Stomach (tissue), 8 donors: ENCODE measurements at regions not wholly inside any gene's neighbourhood (a gene's known extent, or its start where the extent isn't known, plus 50 kb on each side); places are given as distances from the start of the nearest gene placed in this dataset.

Experiments
- DNase-seq, 2 donors: peaks; one replicate each; pipeline versions ENCODE4 v3.0.0 to v3.0.0-alpha.2; 2013 to 2019
- H3K27ac ChIP-seq, 5 donors: fragments of 200-600 bp in 4 of 5; sonication (generic) in 4 of 5; one replicate each; pipeline ENCODE4 v1.5.1; 2013 to 2019; ENCODE audit warnings: mild to moderate bottlenecking in 1 of 5, moderate library complexity in 1 of 5
- H3K27me3 ChIP-seq, 3 donors: fragments of 200-600 bp; sonication (generic); one replicate each; pipeline ENCODE4 v1.5.1; 2017 to 2019; ENCODE audit warnings: mixed run types in 1 of 3
- H3K36me3 ChIP-seq, 4 donors: fragments of 200-600 bp; sonication (generic); 1 replicate in 3 of 4; 2 replicates in 1 of 4; pipeline ENCODE4 v1.5.1; 2016 to 2019
- H3K4me1 ChIP-seq, 4 donors: fragments of 200-600 bp; sonication (generic); one replicate each; pipeline ENCODE4 v1.5.1; 2016 to 2019
- H3K4me3 ChIP-seq, 4 donors: fragments of 200-600 bp; sonication (generic) in 3 of 4; one replicate each; pipeline ENCODE4 v1.5.1; 2016 to 2019; ENCODE audit warnings: mild to moderate bottlenecking in 1 of 4
- H3K9me3 ChIP-seq, 4 donors: fragments of 200-600 bp; sonication (generic); one replicate each; pipeline ENCODE4 v1.5.1; 2016 to 2019
- EP300 ChIP-seq: sonication (generic); formaldehyde crosslinking; IDR thresholded peaks from one replicate; pipeline ENCODE4 v1.6.1; 2017; ENCODE audit warnings: antibody characterized with exemption
- POLR2A ChIP-seq, 4 donors: fragments of 450-650 bp; IDR thresholded peaks; one replicate each; pipeline ENCODE4 v1.6.1; 2016; ENCODE audit warnings: antibody characterized with exemption in 4 of 4, control low read depth in 2 of 4, mild to moderate bottlenecking in 1 of 4, moderate library complexity in 1 of 4
- POLR2AphosphoS5 ChIP-seq, 3 donors: sonication (generic); formaldehyde crosslinking; IDR thresholded peaks; one replicate each; pipeline ENCODE4 v1.6.1; 2016; ENCODE audit warnings: antibody characterized with exemption in 3 of 3
- WGBS, 5 donors: extraction: QIAGEN DNeasy Blood & Tissue Kit in 3 of 5; methylation state at CpG; one replicate each; pipeline versions ENCODE4 v1.1.5 to v1.1.7; 2013 to 2018; 5-methylcytosine and 5-hydroxymethylcytosine counted together
- intact Hi-C: fragments of 100-400 bp; cut with DNase I; formaldehyde crosslinking; loops from one replicate; pipeline ENCODE4 v1.15.1; 2023; ENCODE audit warnings: low total_unique reads
- TF ChIP-seq, protein P1 (sequence below), 7 experiments: fragments of 450-650 bp in 4 of 7; fragments of 200-600 bp in 3 of 7; sonication (generic) in 3 of 7; IDR thresholded peaks; one replicate each; pipeline ENCODE4 v1.5.1; 2016 to 2019; ENCODE audit warnings: antibody characterized with exemption in 7 of 7, control low read depth in 2 of 7, mild to moderate bottlenecking in 1 of 7
- donor health status: healthy with polysubstance abuse.
- donor health status: Bipolar disorder and iron deficiency.
- donor health status: healthy.

DNA sequence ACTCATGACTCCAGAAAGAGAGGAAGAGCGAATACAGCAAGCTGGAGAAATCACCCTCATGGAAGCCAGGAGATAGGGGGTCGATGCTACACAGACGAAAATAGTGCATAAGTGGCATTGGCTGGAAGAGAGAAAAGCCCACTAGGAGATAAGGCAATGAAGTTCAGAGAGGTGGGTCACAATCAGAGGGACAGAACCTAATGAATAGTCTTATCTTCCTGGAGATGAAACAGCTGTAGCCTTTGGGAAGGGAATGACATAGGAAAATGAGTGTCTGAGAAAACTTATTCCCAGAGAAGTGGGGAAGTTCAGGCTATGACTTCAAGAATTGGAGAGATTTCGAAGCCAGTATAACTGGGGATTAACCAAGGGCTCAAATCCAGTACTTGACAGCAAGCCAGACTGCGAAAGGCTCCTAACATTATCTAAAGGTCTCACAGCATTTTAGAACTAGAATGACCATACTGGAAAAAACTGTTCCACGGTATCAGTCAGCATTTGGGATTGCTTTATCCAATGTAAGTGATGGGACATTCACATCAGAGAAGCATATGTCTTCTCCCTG, 211.1 kb downstream of the ZNF365 start:
- no peak for TF ChIP-seq POLR2A (IDR thresholded peaks at IDR 0.05)
- no peak for TF ChIP-seq POLR2AphosphoS5 (IDR thresholded peaks at IDR 0.05)
- TF ChIP-seq, protein P1, sequence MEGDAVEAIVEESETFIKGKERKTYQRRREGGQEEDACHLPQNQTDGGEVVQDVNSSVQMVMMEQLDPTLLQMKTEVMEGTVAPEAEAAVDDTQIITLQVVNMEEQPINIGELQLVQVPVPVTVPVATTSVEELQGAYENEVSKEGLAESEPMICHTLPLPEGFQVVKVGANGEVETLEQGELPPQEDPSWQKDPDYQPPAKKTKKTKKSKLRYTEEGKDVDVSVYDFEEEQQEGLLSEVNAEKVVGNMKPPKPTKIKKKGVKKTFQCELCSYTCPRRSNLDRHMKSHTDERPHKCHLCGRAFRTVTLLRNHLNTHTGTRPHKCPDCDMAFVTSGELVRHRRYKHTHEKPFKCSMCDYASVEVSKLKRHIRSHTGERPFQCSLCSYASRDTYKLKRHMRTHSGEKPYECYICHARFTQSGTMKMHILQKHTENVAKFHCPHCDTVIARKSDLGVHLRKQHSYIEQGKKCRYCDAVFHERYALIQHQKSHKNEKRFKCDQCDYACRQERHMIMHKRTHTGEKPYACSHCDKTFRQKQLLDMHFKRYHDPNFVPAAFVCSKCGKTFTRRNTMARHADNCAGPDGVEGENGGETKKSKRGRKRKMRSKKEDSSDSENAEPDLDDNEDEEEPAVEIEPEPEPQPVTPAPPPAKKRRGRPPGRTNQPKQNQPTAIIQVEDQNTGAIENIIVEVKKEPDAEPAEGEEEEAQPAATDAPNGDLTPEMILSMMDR (IDR thresholded peaks at IDR 0.05), result no peak
- no peak for TF ChIP-seq EP300
- H3K4me1 ChIP-seq, result peaks cover 0 to 3% (median 0%) of the 10 kb centered on the region in 4 donors
- no peaks in the 10 kb centered on the region for H3K27me3 ChIP-seq
- no peaks in the 10 kb centered on the region for H3K36me3 ChIP-seq
- H3K27ac ChIP-seq, result peak overlapping the region in 3 of 5 donors; percentile 25 to 49 (median 31)
- DNase-seq, result peak in 1 of 2 donors; percentile 72
- H3K9me3 ChIP-seq, result no peaks in the 10 kb centered on the region
- intact Hi-C loops, result no loop called here
- WGBS, 5 donors, result 56 to 77% (median 63%) methylated on average over 6 of the region's 6 CpGs
- no peak overlapping the region for H3K4me3 ChIP-seq

GRCh38 chr10:62587011-62587410, 212.8 kb downstream of the ZNF365 start:
- H3K4me1 ChIP-seq, result peaks cover 0 to 3% (median 0%) of the 10 kb centered on the region in 4 donors
- DNase-seq, result no peak
- H3K9me3 ChIP-seq, result no peaks in the 10 kb centered on the region
- no peaks in the 10 kb centered on the region for H3K27me3 ChIP-seq
- TF ChIP-seq, protein P1 (IDR thresholded peaks at IDR 0.05), result no peak
- TF ChIP-seq POLR2A (IDR thresholded peaks at IDR 0.05) (no peak), POLR2AphosphoS5 (IDR thresholded peaks at IDR 0.05) (no peak), EP300 (no peak)
- H3K36me3 ChIP-seq, result no peaks in the 10 kb centered on the region
- no peak overlapping the region for H3K27ac ChIP-seq
- no peak overlapping the region for H3K4me3 ChIP-seq
- intact Hi-C loops, result no loop called here

- no peak overlapping the region for H3K4me3 ChIP-seq
- no peaks in the 10 kb centered on the region for H3K9me3 ChIP-seq
Observed at GRCh38 chr10:62588116-62588515, 213.9 kb downstream of the ZNF365 start.

DNA sequence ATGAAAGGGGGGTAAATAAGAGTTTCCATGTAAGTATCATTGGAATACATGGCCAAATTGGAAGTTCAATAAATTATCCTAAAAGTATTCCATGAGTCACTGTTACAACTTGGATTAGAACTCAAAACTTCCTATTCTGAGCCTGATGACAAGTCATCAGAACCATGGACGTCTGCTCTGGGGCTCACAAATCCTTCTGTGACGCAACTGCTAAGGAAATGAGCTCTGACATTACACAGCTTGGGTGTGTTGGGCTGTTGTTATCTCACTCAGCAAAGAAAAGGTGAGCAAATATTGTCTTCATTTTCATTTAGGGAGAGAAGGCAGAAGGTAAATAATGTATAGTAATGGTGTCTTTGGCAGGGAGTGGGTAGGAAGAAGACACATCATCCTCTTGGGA, 214.8 kb upstream of the ADO start:
- intact Hi-C loops, result loop anchor here (10.0 kb wide), 2 partner anchors 225 to 495 kb away; partner anchors contain the start of gene EGR2
- 21 to 44% (median 31%) methylated on average over 2 of the region's 2 CpGs for WGBS, 5 donors

More at GRCh38 chr10:62588116-62588515, 213.9 kb downstream of the ZNF365 start:
- Histone ChIP-seq H3K27me3 (no peaks in the 10 kb centered on the region), H3K27ac (no peak overlapping the region), H3K4me1 (peaks cover 0 to under 1% (median 0%) of the 10 kb centered on the region in 4 donors), H3K36me3 (no peaks in the 10 kb centered on the region)
- DNase-seq, result no peak
- TF ChIP-seq, protein P1 (IDR thresholded peaks at IDR 0.05), result no peak
- 89 to 100% (median 95%) methylated on average over 2 of the region's 2 CpGs for WGBS, 5 donors
- intact Hi-C loops, result no loop called here

More for the DNA sequence above, 214.8 kb upstream of the ADO start:
- no peak overlapping the region for H3K27ac ChIP-seq
- no peaks in the 10 kb centered on the region for H3K36me3 ChIP-seq
- TF ChIP-seq POLR2AphosphoS5 (IDR thresholded peaks at IDR 0.05) (no peak), EP300 (no peak), POLR2A (IDR thresholded peaks at IDR 0.05) (no peak)
- TF ChIP-seq, protein P1 (IDR thresholded peaks at IDR 0.05), result no peak
- H3K27me3 ChIP-seq, result no peaks in the 10 kb centered on the region
- no peak overlapping the region for H3K4me3 ChIP-seq
- peak in 1 of 2 donors; percentile 40 for DNase-seq
- H3K4me1 ChIP-seq, result peaks cover 0 to 3% (median 0%) of the 10 kb centered on the region in 4 donors
- no peaks in the 10 kb centered on the region for H3K9me3 ChIP-seq
